Hematopoietic multipotent progenitor cell (in vitro differentiated cells): ENCODE measurements at regions not wholly inside any gene's neighbourhood (a gene's known extent, or its start where the extent isn't known, plus 50 kb on each side); places are given as distances from the start of the nearest gene placed in this dataset.
"Not testable (repeated sequence)": the region's sequence is repeated elsewhere in the genome, so short reads cannot be mapped to it uniquely, and the experiment has no call there.

Experiments
- DNase-seq, 3 donors: peaks; one replicate each; pipeline ENCODE4 v3.0.0-alpha.2; 2011 to 2015; ENCODE audit warnings: low read depth in 2 of 3, low spot score in 2 of 3

DNA sequence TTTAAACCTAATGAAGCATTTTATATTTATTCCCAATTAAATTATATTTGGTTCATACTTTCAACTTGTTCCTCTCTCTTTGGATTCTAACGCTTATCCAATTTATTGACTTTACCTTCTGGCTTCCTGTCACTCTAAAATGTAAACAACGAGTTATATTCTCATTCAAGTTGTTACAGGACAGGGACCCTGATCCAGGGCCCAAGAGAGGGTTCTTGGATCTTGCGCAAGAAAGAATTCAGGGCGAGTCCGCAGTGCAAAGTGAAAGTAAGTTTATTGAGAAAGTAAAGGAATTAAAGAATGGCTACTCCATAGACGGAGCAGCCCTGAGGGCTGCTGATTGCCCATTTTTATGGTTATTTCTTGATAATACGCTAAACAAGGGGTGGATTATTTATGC, 405.6 kb upstream of the API5 start:
- DNase-seq, result no peak

DNA sequence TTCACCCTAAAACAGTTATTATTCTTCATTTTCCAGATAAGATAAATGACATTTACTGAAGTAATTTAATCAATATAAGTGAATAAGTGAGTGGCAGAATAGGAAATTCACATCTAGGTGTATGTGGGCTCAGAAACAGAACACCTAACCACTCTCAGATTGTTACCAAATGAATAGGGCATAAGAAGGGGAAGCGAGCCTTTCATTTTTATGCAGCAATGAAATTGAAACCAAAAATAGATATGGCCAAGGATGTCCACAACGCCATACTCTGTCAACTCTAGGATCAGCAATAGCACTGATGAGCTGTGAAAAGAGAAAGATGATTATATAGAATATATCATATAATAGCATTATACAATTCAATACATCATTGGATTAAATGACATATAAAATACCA, 398.1 kb upstream of the API5 start:
- no peak for DNase-seq

DNA sequence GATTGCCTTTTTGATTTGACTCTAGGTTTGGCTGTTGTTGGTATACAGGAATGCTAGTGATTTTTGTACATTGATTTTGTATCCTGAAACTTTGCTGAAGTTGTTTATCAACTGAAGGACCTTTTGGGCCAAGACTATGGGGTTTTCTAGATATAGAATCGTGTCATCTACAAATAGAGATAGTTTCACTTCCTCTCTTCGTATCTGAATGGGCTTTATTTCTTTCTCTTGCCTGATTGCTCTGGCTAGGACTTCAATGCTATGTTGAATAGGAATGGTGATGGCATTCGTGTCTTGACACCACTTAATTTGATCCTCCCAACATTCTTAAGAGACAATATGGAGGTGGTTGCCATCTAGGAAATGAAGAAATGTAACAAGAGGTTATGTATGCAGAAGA, 388.1 kb upstream of the API5 start:
- DNase-seq, result no peak

DNA sequence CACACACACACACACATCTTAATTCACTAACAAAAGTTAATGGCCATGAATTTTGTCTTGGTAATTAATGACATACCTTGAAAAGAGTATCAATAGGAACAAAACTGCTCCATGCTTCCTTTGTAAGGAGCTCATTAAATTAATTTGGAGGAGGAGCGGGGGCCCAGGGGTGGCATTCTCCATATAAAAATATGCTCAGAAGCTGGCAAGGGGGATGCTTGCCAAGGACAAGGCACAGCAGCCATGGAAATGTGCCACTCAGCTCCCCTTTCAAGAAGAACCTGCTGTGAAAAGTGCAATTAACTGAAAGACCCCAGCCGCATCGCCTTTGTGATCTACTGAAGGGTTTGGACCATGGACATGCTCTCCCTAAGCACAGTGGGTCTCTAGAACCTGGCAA, 385.9 kb upstream of the API5 start:
- no peak for DNase-seq

DNA sequence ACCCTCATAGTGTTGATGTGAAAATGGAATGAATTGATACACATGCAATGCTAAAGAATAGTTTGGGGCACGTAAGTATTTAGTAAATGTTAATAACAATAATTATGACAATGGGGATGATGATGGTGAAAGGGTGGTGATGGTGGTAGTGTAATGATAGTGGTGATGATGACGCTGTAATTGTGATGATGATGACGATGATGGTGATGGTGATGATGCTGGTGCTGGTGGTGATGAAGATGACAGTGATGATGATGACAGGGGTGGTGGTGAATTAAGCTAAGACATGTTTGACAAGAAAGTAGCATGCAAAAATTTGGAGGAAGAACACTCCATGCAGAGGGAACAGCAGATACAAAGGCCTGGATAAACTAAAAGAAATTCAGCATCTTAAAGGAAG, 364.4 kb upstream of the API5 start:
- DNase-seq, result no peak

DNA sequence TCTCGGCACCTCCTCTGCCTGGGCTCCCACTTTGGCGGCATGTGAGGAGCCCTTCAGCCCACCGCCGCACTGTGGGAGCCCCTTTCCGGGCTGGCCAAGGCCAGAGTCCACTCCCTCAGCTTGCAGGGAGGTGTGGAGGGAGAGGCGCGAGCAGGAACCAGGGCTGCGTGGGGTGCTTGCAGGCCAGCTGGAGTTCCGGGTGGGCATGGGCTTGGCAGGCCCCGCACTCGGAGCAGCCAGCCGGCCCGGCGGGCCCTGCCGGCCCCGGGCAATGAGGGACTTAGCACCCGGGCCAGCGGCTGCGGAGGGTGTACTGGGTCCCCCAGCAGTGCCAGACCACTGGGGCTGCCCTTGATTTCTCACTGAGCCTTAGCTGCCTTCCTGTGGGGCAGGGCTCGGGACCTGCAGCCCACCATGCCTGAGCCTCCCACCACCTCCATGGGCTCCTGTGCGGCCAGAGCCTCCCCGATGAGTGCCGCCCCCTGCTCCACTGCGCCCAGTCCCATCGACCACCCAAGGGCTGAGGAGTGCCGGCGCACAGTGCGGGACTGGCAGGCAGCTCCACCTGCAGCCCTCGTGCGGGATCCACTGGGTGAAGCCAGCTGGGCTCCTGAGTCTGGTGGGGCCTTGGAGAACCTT, 361.9 kb upstream of the API5 start:
- DNase-seq, result not testable (repeated sequence)

DNA sequence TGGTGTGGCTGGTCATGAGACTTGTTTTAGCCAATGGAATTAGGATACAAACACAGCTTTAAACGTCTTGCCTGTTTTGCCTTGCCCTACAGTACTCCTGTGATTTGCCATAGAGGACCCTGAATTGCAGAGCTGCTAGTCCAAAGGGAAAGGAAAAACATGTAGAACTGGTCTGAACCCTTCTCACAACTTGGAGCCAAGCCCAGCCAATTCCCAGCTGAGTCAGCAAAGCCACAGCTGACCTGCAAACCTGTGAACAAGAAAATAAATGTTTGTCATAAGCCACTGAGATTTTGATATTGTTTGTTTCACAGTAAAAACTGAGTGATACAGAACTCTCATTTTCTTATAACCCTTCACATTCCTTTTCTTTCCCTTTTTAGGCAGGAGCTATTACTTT, 360.5 kb upstream of the API5 start:
- DNase-seq, result no peak

DNA sequence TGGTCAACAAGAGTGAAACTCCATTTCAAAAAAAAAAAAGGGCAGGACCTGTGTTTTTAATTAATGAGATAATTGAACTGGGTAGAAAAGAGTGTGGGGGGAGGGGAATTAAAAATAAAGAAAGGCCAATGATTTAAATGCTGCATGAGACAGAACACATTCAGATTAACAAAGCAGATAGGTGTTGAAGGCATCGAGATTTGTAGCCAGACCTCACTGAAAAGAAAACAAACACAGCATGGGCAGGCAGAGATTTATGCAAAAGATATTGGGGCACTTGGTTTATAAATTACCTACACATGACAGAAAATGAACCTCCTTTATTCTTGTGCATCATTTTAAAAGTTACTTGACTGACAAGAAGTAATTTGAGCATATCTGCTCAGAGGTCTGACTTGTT, 354.0 kb upstream of the API5 start:
- DNase-seq, result no peak

DNA sequence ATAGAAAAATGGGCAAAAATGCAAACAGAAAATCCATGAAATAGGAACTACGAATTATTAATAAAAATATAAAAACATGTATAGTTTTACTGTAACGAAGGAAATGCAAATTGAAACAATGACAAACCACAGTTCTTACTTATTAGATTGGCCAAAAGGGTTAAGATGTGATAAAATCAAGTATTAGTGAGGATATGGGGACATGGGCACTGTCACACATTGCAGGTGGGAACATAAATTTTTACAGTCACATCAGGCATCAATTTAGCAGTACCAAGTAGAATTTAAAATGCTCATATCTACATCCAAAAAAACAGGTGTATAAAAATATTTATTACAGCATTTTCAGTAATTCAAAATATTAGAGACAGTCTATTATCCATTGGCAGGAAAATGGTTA, 353.2 kb upstream of the API5 start:
- DNase-seq, result no peak

DNA sequence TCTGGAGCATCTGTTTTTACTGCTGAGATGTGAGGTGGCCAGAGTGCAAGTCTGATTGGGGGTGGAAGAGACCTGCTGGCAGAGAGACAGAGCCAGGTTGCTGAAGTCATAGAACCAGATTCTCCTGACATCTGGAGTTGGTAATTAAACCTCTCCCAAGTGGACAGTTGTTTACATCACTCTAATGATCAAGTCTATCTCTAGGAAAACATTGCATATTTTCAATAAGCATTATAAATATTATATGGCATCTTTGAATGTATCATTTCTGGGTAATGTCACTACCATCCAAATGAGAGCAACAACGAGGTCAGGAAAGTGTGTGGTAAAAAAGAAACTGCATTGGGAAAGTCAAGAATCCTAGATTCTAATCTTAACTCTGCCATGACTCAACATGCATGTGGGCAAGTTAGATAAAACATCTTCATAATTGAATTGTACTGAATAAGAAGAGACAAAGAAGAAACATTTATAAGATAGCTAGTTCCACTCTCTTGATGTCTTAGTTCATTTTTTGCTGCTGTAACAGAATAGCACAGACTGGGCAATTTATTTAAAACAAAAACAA, 351.2 kb upstream of the API5 start:
- DNase-seq, result no peak

DNA sequence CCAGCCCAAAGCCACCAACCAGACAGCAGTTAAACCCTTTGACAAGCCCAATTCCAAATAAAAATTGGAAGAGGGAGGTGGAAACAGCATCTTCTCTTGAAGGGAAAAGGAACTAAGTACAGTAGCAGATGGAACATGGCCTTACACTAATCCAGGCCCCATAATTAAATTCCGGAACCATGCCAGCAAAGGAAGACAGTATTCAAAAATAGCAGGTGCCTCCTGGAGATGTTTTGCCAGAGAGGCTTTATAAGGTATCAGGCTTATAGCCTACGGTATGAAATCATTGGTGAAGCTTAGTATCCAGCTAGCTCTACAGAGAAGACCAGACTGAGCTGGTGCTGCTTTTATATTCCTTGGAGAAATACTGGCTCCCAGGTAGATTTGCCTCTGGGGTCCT, 344.1 kb upstream of the API5 start:
- no peak for DNase-seq

DNA sequence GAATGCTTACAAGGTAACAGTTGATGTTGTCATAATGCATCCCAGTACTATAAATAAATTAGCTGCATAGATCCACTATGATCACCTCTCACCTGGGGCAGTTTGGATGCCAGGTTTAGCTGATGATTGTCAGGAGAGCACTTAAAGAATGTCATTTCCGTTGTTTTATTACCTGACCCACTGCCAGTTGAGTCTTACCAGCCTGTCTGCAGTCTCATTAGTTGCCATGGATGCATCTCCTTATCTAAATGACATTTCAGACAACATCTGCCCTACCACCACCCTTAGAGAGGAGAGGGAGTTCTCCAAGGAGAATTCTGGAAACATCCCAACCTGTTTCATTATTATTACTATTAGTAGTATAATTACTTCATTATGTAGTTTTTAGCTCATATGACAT, 339.1 kb upstream of the API5 start:
- DNase-seq, result no peak

DNA sequence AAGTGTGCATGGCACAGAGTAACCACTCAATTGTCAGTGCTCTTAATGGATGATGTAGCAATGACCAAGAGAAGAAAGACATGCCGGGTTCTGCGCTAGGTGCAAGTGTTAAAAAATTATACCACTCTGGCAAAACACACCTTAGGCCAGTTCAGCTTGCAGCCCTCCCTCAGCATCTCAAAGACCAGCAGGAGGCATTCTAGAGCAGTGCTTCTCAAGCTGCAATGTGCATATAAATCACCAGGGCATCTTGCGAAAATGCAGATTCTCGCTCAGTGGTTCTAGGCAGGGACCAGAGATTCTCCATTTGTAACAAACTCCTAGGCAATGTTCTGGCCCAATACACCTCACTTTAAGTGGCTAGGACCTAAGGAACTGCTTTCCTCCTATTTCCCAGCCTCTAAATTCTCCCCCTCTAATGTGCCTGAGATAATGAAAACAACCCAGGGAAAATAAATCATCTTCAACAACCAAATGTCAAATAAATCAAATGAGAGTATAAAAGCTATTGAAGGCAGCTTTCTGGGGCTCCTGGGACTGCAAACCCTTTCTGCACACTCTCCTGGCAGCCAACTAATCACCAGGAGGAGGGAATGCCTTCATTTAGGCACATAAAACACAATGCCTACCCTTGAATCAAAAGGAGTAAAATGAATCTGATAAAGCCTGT, 337.2 kb upstream of the API5 start:
- no peak for DNase-seq

DNA sequence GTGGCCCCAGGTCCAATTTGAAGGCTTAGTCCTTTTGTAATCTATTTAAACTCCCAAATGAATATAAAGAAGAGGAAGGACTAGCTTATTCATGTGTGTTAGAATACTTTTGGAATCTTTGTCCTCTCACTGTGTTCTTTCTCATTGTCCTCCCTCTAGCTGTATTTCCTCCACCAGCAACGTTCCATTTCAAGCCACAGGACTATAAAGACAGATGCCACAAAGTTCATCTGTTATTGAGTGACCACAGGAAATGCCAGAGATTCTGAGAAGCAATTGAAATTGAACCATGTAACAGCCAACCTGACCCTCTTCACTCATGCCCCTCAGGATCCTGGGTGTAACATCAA, 336.6 kb upstream of the API5 start:
- DNase-seq, result no peak

DNA sequence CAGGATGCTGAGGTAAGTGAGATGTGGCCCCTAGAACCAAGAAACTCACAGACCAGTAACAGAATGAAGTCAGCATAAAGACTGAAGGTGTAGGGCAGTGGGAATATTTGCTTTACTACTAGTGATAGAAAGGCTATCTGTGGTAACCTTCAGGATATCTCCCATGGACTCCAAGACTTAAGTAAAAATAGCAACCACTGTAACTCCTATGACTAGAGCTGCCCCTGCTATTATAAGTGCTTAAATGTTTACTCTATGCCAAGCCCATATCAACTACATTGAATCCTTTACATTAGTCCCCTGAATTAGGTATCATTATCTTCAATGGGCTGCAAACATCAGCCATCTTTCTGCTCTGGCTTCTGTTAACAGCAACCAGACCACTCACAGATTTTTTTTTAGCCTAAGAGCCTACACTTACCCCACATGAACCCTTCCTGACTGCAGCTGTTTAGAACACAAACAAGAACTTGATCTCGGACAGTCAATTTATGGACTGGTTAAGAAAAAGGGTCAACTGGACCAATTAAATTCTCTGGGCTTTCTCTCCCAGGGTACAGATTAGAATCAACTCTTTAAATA, 335.1 kb upstream of the API5 start:
- DNase-seq, result no peak

DNA sequence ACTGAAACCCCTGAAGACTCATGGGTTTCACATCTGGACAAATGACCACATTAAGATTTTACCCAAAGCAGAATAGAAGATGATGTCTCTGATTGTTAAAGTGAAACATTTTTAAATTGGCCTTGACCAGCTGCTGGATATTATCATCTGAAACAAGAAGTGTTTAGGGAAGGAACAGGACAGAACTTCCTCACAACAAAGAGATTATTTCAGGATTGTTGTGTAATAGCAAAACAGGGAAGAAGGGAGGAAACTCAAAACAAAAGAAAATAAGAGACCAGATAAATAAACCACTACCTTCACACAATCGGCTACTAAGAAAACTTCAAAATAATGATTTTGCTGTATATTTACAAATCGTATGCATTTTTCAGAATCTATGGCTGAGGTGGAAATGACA, 319.2 kb upstream of the API5 start:
- DNase-seq, result no peak

DNA sequence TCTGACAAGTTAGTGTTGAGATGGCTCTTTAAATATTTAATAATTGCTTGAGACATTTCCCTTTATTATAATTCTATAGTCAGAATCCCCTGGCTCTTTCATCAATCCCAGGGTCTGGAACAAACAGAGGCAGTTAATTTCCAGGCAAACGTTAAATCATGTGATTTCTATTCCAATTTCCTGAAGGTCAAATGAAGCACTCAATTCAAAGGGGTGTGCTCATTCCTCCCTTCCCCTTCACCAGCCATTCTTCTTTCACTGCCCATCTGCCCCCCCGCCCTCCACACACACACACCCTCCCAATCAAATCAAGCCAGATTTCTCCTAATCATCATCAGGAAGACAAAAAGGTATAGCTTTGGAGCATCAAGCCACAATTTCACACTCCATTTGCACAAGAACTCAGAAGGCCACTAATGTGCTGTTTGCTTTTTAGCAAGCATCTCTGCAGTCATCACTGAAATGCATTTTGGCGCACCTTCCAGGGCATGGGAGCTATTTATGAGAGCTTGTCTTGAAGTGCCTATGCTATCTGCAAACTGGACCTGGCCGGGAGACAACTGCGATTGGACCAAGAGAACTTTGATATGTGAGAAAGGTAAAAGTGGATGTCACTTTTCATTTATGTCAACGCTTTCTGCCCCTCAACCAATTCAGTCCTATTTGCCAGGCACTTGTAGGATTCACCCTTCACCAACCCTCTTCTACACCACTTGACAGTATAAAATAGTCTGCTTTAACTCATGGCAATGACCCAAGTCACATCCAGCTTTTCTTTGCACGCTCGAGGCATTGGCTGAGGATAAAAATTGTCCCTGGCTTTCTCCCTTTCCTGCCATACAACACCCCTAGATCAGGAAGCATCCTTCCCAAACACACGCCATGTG, 315.1 kb upstream of the API5 start:
- DNase-seq, result no peak

DNA sequence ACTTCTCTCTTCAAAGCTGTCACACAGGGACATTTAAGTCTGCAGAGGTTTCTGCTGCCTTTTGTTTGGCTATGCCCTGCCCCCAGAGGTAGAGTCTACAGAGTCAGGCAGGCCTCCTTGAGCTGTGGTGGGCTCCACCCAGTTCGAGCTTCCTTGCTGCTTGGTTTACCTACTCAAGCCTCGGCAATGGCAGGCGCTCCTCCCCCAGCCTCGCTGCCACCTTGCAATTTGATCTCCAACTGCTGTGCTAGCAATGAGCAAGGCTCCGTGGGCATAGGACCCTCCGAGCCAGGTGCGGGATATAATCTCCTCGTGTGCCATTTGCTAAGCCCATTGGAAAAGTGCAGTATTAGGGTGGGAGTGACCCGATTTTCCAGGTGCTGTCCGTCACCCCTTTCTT, 306.9 kb upstream of the API5 start:
- not testable (repeated sequence) for DNase-seq

DNA sequence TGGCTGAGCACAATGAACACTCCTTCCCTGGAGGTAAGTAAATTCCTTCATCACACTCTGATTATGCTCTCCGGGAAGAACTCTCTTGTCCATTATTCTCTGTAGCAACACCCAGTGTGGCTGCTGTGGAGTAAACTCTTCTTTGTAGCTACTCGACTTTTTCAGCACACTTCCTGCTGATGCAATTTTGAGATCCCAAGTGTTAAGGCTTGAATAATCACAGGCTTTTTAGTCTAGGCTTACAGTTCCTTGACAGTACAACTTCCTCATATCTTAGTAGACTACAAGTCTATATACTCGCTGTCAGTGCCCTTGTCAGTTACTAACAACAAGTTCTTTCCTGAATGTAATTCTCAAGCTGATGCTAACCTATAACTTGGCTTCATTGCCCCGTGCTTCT, 301.8 kb upstream of the API5 start:
- no peak for DNase-seq

DNA sequence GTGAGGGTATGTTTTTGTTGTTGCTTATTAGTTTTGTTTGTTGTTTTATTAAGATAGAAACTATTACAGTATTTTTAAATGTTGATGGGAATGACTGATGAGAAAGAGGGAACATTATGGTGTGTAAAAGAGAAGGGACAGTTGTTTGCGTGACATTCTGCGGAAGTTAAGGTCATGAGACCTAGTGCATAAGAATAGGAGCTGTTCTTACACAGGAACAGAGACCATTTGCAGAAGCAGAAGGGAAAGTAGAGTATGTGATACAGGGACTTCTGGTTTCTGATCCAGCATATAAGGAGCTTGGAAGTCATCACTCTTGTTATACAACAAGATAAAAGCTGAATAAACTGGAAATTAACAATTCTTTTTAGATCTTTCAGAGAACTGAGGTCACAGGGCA, 299.2 kb upstream of the API5 start:
- no peak for DNase-seq

DNA sequence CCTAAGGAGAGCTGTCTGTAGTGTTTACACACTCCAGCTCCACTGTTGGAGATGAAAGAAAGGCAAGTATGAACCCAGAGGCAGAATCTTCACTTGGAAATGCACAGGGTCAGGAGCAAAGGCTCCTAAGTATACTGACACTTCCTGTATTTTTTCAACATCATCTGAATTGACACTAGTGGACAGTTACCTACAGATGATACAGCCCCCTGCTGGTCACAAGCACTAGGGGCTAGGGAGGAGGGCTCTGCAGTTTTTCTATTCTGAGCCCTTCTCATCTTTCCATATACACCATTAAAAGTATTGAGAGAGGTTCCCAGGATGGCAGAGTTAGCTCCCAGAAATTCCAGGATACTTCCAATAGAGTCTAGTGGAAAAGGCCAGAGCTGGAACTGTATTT, 290.3 kb upstream of the API5 start:
- no peak for DNase-seq
